GM19193 (cell line): ENCODE measurements at regions not wholly inside any gene's neighbourhood (a gene's known extent, or its start where the extent isn't known, plus 50 kb on each side); places are given as distances from the start of the nearest gene placed in this dataset.

Experiments
- POLR2A ChIP-seq: IDR thresholded peaks from 4 replicates; pipeline ENCODE4 v1.6.1; 2011; ENCODE audit not compliant: insufficient read depth, insufficient read length; ENCODE audit errors: extremely low read depth

GRCh38 chr12:131565267-131566015 is 145.4 kb upstream of the SFSWAP start:
- TF ChIP-seq POLR2A: no peak

- TF ChIP-seq POLR2A: no peak
Observed at GRCh38 chr12:131568336-131568735, 142.6 kb upstream of the SFSWAP start.

GRCh38 chr12:131570596-131570995 is 140.3 kb upstream of the SFSWAP start:
- TF ChIP-seq POLR2A: no peak

GRCh38 chr12:131571827-131572226 is 139.1 kb upstream of the SFSWAP start:
- no peak for TF ChIP-seq POLR2A

- TF ChIP-seq POLR2A: no peak
Observed at GRCh38 chr12:131572626-131573025, 138.3 kb upstream of the SFSWAP start.

- TF ChIP-seq POLR2A: no peak
Observed at GRCh38 chr12:131573631-131574394, 137.1 kb upstream of the SFSWAP start.

GRCh38 chr12:131574395-131574771 is 136.5 kb upstream of the SFSWAP start:
- no peak for TF ChIP-seq POLR2A

GRCh38 chr12:131575371-131575770 is 135.5 kb upstream of the SFSWAP start:
- TF ChIP-seq POLR2A: no peak

GRCh38 chr12:131577766-131578165 is 133.1 kb upstream of the SFSWAP start:
- TF ChIP-seq POLR2A: no peak

- no peak for TF ChIP-seq POLR2A
Observed at GRCh38 chr12:131578828-131579470, 131.9 kb upstream of the SFSWAP start.

- TF ChIP-seq POLR2A: no peak
Observed at GRCh38 chr12:131583090-131583712, 127.7 kb upstream of the SFSWAP start.

- TF ChIP-seq POLR2A: no peak
Observed at GRCh38 chr12:131586269-131586668, 124.6 kb upstream of the SFSWAP start.

GRCh38 chr12:131586761-131587160 is 124.1 kb upstream of the SFSWAP start:
- TF ChIP-seq POLR2A: no peak

GRCh38 chr12:131587565-131587964 is 123.3 kb upstream of the SFSWAP start:
- no peak for TF ChIP-seq POLR2A

- no peak for TF ChIP-seq POLR2A
Observed at GRCh38 chr12:131589221-131589897, 121.5 kb upstream of the SFSWAP start.
